NB4 (cell line): ENCODE measurements at regions not wholly inside any gene's neighbourhood (a gene's known extent, or its start where the extent isn't known, plus 50 kb on each side); places are given as distances from the start of the nearest gene placed in this dataset.

Experiments
- CTCF ChIP-seq: IDR thresholded peaks from one replicate; pipeline ENCODE4 v1.5.1; 2012; ENCODE audit warnings: low read depth, low read length
- POLR2A ChIP-seq: IDR thresholded peaks from 2 replicates; pipeline ENCODE4 v1.6.1; 2011; ENCODE audit warnings: mild to moderate bottlenecking; ENCODE audit not compliant: insufficient read length; ENCODE audit errors: extremely low read depth

GRCh38 chr13:108419768-108420167, 150.2 kb downstream of the TNFSF13B start:
- no peak for TF ChIP-seq CTCF
- no peak for TF ChIP-seq POLR2A
